H9 (cell line): ENCODE measurements at regions not wholly inside any gene's neighbourhood (a gene's known extent, or its start where the extent isn't known, plus 50 kb on each side); places are given as distances from the start of the nearest gene placed in this dataset.

Source experiments
- DNase-seq: peaks from one replicate; pipeline ENCODE4 v3.0.0-alpha.2; 2017
- H2AFZ ChIP-seq: one replicate; pipeline ENCODE4 v1.6.1; 2013; ENCODE audit warnings: mild to moderate bottlenecking, low read length, control low read depth, moderate library complexity
- H2AK5ac ChIP-seq: 2 replicates; pipeline ENCODE4 v1.6.1; 2013; ENCODE audit warnings: low read length, control low read depth, mixed read lengths; ENCODE audit not compliant: insufficient read length
- H2BK120ac ChIP-seq: one replicate; pipeline ENCODE4 v1.6.1; 2013; ENCODE audit warnings: low read depth, mild to moderate bottlenecking, low read length, control low read depth, inconsistent platforms; ENCODE audit not compliant: poor library complexity, severe bottlenecking
- H2BK12ac ChIP-seq: 2 replicates; pipeline ENCODE4 v1.6.1; 2013; ENCODE audit warnings: low read length, control low read depth, mixed read lengths, low read depth; ENCODE audit not compliant: insufficient read length
- H2BK15ac ChIP-seq: 2 replicates; pipeline ENCODE4 v1.6.1; 2013; ENCODE audit warnings: low read depth, low read length, control low read depth
- H2BK20ac ChIP-seq: one replicate; pipeline ENCODE4 v1.6.1; 2013; ENCODE audit warnings: low read depth, mild to moderate bottlenecking, low read length, control low read depth, inconsistent platforms; ENCODE audit not compliant: poor library complexity, severe bottlenecking
- H2BK5ac ChIP-seq: 2 replicates; pipeline ENCODE4 v1.6.1; 2013; ENCODE audit warnings: low read length, control low read depth, mixed read lengths; ENCODE audit not compliant: insufficient read length
- H3K14ac ChIP-seq: 2 replicates; pipeline ENCODE4 v1.6.1; 2013; ENCODE audit warnings: low read length, control low read depth; ENCODE audit not compliant: insufficient read depth
- H3K18ac ChIP-seq: 2 replicates; pipeline ENCODE4 v1.6.1; 2013; ENCODE audit warnings: low read depth, mild to moderate bottlenecking, mixed read lengths, low read length, control low read depth; ENCODE audit not compliant: insufficient read length
- H3K23ac ChIP-seq: 2 replicates; pipeline ENCODE4 v1.6.1; 2013; ENCODE audit warnings: low read length, control low read depth, mixed read lengths, low read depth; ENCODE audit not compliant: insufficient read length
- H3K23me2 ChIP-seq: 2 replicates; pipeline ENCODE4 v1.6.1; 2013; ENCODE audit warnings: low read depth, mild to moderate bottlenecking, mixed read lengths, low read length, control low read depth; ENCODE audit not compliant: insufficient read length, poor library complexity, severe bottlenecking
- H3K27ac ChIP-seq: 2 replicates; pipeline ENCODE4 v1.5.1; 2013; ENCODE audit warnings: low read length, control low read depth, mixed read lengths, low read depth; ENCODE audit not compliant: insufficient read length
- H3K27me3 ChIP-seq: 2 replicates; pipeline ENCODE4 v1.6.1; 2013; ENCODE audit warnings: low read length, control low read depth, inconsistent platforms; ENCODE audit not compliant: insufficient read depth
- H3K4ac ChIP-seq: 2 replicates; pipeline ENCODE4 v1.6.1; 2013; ENCODE audit warnings: low read depth, mild to moderate bottlenecking, control low read depth, inconsistent platforms, low read length, moderate library complexity
- H3K4me1 ChIP-seq: 2 replicates; pipeline ENCODE4 v1.6.1; 2013; ENCODE audit warnings: low read length, control low read depth, inconsistent platforms; ENCODE audit not compliant: insufficient read depth
- H3K4me2 ChIP-seq: 2 replicates; pipeline ENCODE4 v1.6.1; 2013; ENCODE audit warnings: low read length, control low read depth, mixed read lengths; ENCODE audit not compliant: insufficient read length, insufficient read depth
- H3K56ac ChIP-seq: 2 replicates; pipeline ENCODE4 v1.6.1; 2013; ENCODE audit warnings: low read depth, mild to moderate bottlenecking, mixed read lengths, low read length, control low read depth; ENCODE audit not compliant: insufficient read length
- H3K79me1 ChIP-seq: 2 replicates; pipeline ENCODE4 v1.6.1; 2013; ENCODE audit warnings: low read depth, mild to moderate bottlenecking, moderate library complexity, low read length, control low read depth, inconsistent platforms; ENCODE audit not compliant: insufficient read depth, poor library complexity, severe bottlenecking
- H3K79me2 ChIP-seq: 2 replicates; pipeline ENCODE4 v1.6.1; 2013; ENCODE audit warnings: low read length, control low read depth, inconsistent platforms; ENCODE audit not compliant: insufficient read depth
- H3K9ac ChIP-seq: 2 replicates; pipeline ENCODE4 v1.6.1; 2013; ENCODE audit warnings: low read length, control low read depth, mixed read lengths; ENCODE audit not compliant: insufficient read length; ENCODE audit errors: extremely low read depth
- H3K9me3 ChIP-seq: one replicate; pipeline ENCODE4 v1.6.1; 2013; ENCODE audit warnings: low read depth, low read length, inconsistent platforms; ENCODE audit not compliant: control insufficient read depth
- H3T11ph ChIP-seq: one replicate; pipeline ENCODE4 v1.6.1; 2013; ENCODE audit warnings: mild to moderate bottlenecking, low read length, control low read depth, inconsistent platforms
- H4K20me1 ChIP-seq: one replicate; pipeline ENCODE4 v1.6.1; 2013; ENCODE audit not compliant: control insufficient read depth, insufficient read length, insufficient read depth
- H4K5ac ChIP-seq: 2 replicates; pipeline ENCODE4 v1.6.1; 2013; ENCODE audit warnings: low read depth, mild to moderate bottlenecking, mixed read lengths, low read length, control low read depth; ENCODE audit not compliant: insufficient read length
- H4K8ac ChIP-seq: replicated peaks from 2 replicates; pipeline ENCODE4 v1.6.1; 2013; ENCODE audit warnings: low read length, control low read depth, mixed read lengths, low read depth; ENCODE audit not compliant: insufficient read length
- H4K91ac ChIP-seq: 2 replicates; pipeline ENCODE4 v1.6.1; 2013; ENCODE audit warnings: low read depth, mild to moderate bottlenecking, moderate library complexity, mixed read lengths, low read length, control low read depth; ENCODE audit not compliant: insufficient read length
- H3K27ac Mint-ChIP-seq, 3 experiments: 2 replicates in 2 of 3; 3 replicates in 1 of 3; pipeline ENCODE4 v1.8.0; 2020 to 2021; ENCODE audit warnings: mixed read lengths in 3 of 3, mild to moderate bottlenecking in 1 of 3, moderate library complexity in 1 of 3
- H3K27me3 Mint-ChIP-seq: 2 replicates; pipeline ENCODE4 v1.8.0; 2021; ENCODE audit warnings: low read depth, mild to moderate bottlenecking, moderate library complexity, mixed read lengths
- H3K36me3 Mint-ChIP-seq, 3 experiments: 2 replicates in 2 of 3; 3 replicates in 1 of 3; pipeline ENCODE4 v1.8.0; 2020 to 2021; ENCODE audit warnings: low read depth in 3 of 3, mixed read lengths in 3 of 3; ENCODE audit not compliant: insufficient read depth in 1 of 3
- H3K4me1 Mint-ChIP-seq, 2 experiments: 2 replicates each; pipeline ENCODE4 v1.8.0; 2020; ENCODE audit warnings: mixed read lengths in 2 of 2
- H3K4me3 Mint-ChIP-seq, 2 experiments: 2 replicates in 1 of 2; 3 replicates in 1 of 2; pipeline ENCODE4 v1.8.0; 2020 to 2021; ENCODE audit warnings: mild to moderate bottlenecking in 2 of 2, mixed read lengths in 2 of 2, moderate library complexity in 1 of 2
- H3K9me3 Mint-ChIP-seq, 2 experiments: 2 replicates in 1 of 2; 3 replicates in 1 of 2; pipeline ENCODE4 v1.8.0; 2020; ENCODE audit warnings: mild to moderate bottlenecking in 2 of 2, mixed read lengths in 2 of 2, moderate library complexity in 1 of 2
- WGBS: extraction: QIAGEN DNeasy Blood & Tissue Kit; methylation state at CpG from one replicate; pipeline ENCODE4 v1.1.7; 2013; ENCODE audit warnings: missing lambda C conversion rate, low lambda C conversion rate, mixed read lengths; ENCODE audit not compliant: insufficient read length; ENCODE audit errors: extremely low coverage; 5-methylcytosine and 5-hydroxymethylcytosine counted together
- TF ChIP-seq, protein P1 (sequence below): fragments of 200-600 bp; sonication (generic); conservative IDR thresholded peaks from 3 replicates; pipeline ENCODE4 v1.8.0; 2021; ENCODE audit warnings: antibody characterized with exemption, mild to moderate bottlenecking

DNA sequence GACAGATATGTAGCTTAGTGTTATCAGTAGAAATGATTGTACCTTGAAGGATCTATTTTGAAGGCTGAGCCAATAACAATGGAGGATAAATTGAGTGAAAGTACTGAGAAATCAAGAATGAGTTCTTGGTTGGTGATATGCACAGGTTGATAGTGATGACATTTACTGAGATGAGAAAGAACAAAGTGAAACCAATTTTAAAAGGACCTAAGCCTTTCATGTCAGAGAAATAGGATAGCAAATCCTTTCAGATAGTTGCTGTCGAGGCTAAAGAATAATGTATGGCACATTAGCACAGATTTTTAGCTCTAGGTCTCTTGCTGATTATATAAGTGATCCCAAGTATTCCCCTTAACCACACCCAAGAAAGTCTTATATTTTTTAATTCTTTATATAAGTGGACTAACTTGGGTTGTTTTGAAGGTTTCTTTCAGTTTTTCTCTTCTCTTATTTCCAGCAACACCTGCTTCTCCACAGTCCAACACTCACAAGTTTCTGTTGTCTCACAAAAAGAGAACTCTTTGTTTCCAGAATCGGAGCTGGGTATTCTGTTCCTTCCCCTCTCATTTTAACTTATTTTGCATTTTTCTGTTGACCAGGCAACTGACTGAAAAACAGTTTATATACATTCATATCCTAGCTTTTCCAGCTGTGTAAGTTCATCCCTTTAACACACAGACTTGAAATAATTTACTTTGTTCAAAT lies 286.9 kb upstream of the ATP10B start:
- H2BK5ac ChIP-seq: no peak overlapping the region
- H3K27ac ChIP-seq: no peak overlapping the region
- H3K4me1 ChIP-seq: no peaks in the 10 kb centered on the region
- H3K27me3 ChIP-seq: no peaks in the 10 kb centered on the region
- no peak overlapping the region for H3K4ac ChIP-seq
- Mint-ChIP-seq H3K27me3 (no peaks in the 10 kb centered on the region), H3K27ac (no peak overlapping the region), H3K4me3 (no peak overlapping the region), H3K36me3 (no peaks in the 10 kb centered on the region), H3K4me1 (peaks cover 0 to 2% of the 10 kb centered on the region in 2 experiments; a peak in 1 of 4 replicates), H3K9me3 (peaks cover 2 to 4% of the 10 kb centered on the region in 2 experiments; a peak in 2 of 5 replicates)
- H3K56ac ChIP-seq: no peak overlapping the region
- no peaks in the 10 kb centered on the region for H3K79me1 ChIP-seq
- TF ChIP-seq, protein P1, sequence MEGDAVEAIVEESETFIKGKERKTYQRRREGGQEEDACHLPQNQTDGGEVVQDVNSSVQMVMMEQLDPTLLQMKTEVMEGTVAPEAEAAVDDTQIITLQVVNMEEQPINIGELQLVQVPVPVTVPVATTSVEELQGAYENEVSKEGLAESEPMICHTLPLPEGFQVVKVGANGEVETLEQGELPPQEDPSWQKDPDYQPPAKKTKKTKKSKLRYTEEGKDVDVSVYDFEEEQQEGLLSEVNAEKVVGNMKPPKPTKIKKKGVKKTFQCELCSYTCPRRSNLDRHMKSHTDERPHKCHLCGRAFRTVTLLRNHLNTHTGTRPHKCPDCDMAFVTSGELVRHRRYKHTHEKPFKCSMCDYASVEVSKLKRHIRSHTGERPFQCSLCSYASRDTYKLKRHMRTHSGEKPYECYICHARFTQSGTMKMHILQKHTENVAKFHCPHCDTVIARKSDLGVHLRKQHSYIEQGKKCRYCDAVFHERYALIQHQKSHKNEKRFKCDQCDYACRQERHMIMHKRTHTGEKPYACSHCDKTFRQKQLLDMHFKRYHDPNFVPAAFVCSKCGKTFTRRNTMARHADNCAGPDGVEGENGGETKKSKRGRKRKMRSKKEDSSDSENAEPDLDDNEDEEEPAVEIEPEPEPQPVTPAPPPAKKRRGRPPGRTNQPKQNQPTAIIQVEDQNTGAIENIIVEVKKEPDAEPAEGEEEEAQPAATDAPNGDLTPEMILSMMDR: no peak
- H3K23me2 ChIP-seq: no peaks in the 10 kb centered on the region
- no peak overlapping the region for H4K8ac ChIP-seq
- no peak overlapping the region for H2BK20ac ChIP-seq
- H2BK12ac ChIP-seq: no peak overlapping the region
- H2AK5ac ChIP-seq: no peak overlapping the region
- H3K4me2 ChIP-seq: no peak overlapping the region
- H2AFZ ChIP-seq: no peak overlapping the region
- H3K9ac ChIP-seq: no peak overlapping the region
- no peak overlapping the region for H4K91ac ChIP-seq
- no CpG with 5 or more reads among the region's 2 CpGs for WGBS
- H3K14ac ChIP-seq: no peak overlapping the region
- no peak overlapping the region for H2BK120ac ChIP-seq
- H2BK15ac ChIP-seq: no peak overlapping the region
- no peak overlapping the region for H3T11ph ChIP-seq
- H3K23ac ChIP-seq: no peak overlapping the region
- H3K9me3 ChIP-seq: no peaks in the 10 kb centered on the region
- no peaks in the 10 kb centered on the region for H4K20me1 ChIP-seq
- H3K18ac ChIP-seq: no peak overlapping the region
- no peak overlapping the region for H4K5ac ChIP-seq
- H3K79me2 ChIP-seq: no peaks in the 10 kb centered on the region
- no peak for DNase-seq
